NCI-H446 treated with DMSO at 0.1 percent for 48 hours (cell line): ENCODE measurements at regions not wholly inside any gene's neighbourhood (a gene's known extent, or its start where the extent isn't known, plus 50 kb on each side); places are given as distances from the start of the nearest gene placed in this dataset.
"Not testable (repeated sequence)": the region's sequence is repeated elsewhere in the genome, so short reads cannot be mapped to it uniquely, and the experiment has no call there.

ENCODE experiments used
- DNase-seq: peaks from one replicate; lab custom pipeline; 2025; lab: John Stamatoyannopoulos, UW

GRCh38 chr3:86794361-86795065 is 196.4 kb downstream of the VGLL3 start:
- no peak for DNase-seq

GRCh38 chr3:86793786-86794185 is 197.2 kb downstream of the VGLL3 start:
- no peak for DNase-seq

- DNase-seq: no peak
Observed at GRCh38 chr3:86792316-86792715, 198.6 kb downstream of the VGLL3 start.

- DNase-seq: no peak
Observed at GRCh38 chr3:86790884-86791549, 199.9 kb downstream of the VGLL3 start.

- DNase-seq: no peak
Observed at GRCh38 chr3:86788371-86788770, 202.6 kb downstream of the VGLL3 start.

- no peak for DNase-seq
Observed at GRCh38 chr3:86787091-86787490, 203.9 kb downstream of the VGLL3 start.

GRCh38 chr3:86785386-86785785 is 205.6 kb downstream of the VGLL3 start:
- no peak for DNase-seq

GRCh38 chr3:86782866-86783265 is 208.1 kb downstream of the VGLL3 start:
- no peak for DNase-seq

GRCh38 chr3:86782286-86782685 is 208.7 kb downstream of the VGLL3 start:
- DNase-seq: no peak

GRCh38 chr3:86774082-86774691 is 216.8 kb downstream of the VGLL3 start:
- DNase-seq: no peak

GRCh38 chr3:86772699-86773098 is 218.2 kb downstream of the VGLL3 start:
- DNase-seq: no peak

- no peak for DNase-seq
Observed at GRCh38 chr3:86771741-86772512, 219.0 kb downstream of the VGLL3 start.

GRCh38 chr3:86766331-86766730 is 224.6 kb downstream of the VGLL3 start:
- DNase-seq: no peak

- not testable (repeated sequence) for DNase-seq
Observed at GRCh38 chr3:86757322-86758179, 233.4 kb downstream of the VGLL3 start.

GRCh38 chr3:86748015-86748414 is 242.9 kb downstream of the VGLL3 start:
- no peak for DNase-seq

- DNase-seq: no peak
Observed at GRCh38 chr3:86744051-86744450, 246.9 kb downstream of the VGLL3 start.

GRCh38 chr3:86743233-86743632 is 247.7 kb downstream of the VGLL3 start:
- no peak for DNase-seq

- DNase-seq: no peak
Observed at GRCh38 chr3:86740751-86741150, 250.2 kb downstream of the VGLL3 start.

- no peak for DNase-seq
Observed at GRCh38 chr3:86739244-86739643, 251.7 kb downstream of the VGLL3 start.

- DNase-seq: no peak
Observed at GRCh38 chr3:86738684-86739083, 252.3 kb downstream of the VGLL3 start.

- no peak for DNase-seq
Observed at GRCh38 chr3:86737517-86737916, 253.4 kb downstream of the VGLL3 start.

GRCh38 chr3:86733257-86733656 is 257.7 kb downstream of the VGLL3 start:
- DNase-seq: no peak
